Lower leg skin (tissue), 4 donors: ENCODE measurements at regions not wholly inside any gene's neighbourhood (a gene's known extent, or its start where the extent isn't known, plus 50 kb on each side); places are given as distances from the start of the nearest gene placed in this dataset.

Experiments
- DNase-seq, 2 donors: peaks; one replicate each; pipeline ENCODE4 v3.0.0-alpha.2; 2019; ENCODE audit warnings: low spot score in 2 of 2
- H3K4me3 ChIP-seq: fragments of 200-600 bp; sonication (generic); 2 replicates; pipeline ENCODE4 v1.5.1; 2017; ENCODE audit warnings: mild to moderate bottlenecking, low read depth; ENCODE audit not compliant: poor library complexity, severe bottlenecking
- CTCF ChIP-seq, 3 donors: fragments of 450-650 bp; IDR thresholded peaks; one replicate each; pipeline ENCODE4 v1.5.1; 2016; ENCODE audit warnings: antibody characterized with exemption in 3 of 3, mild to moderate bottlenecking in 3 of 3, moderate library complexity in 2 of 3
- POLR2A ChIP-seq, 2 donors: fragments of 450-650 bp; IDR thresholded peaks; one replicate each; pipeline ENCODE4 v1.6.1; 2016 to 2017; ENCODE audit warnings: antibody characterized with exemption in 2 of 2, mild to moderate bottlenecking in 1 of 2, moderate library complexity in 1 of 2
- WGBS, 2 donors: methylation state at CpG; one replicate each; pipeline ENCODE4 v1.1.5; 2018; 5-methylcytosine and 5-hydroxymethylcytosine counted together
- intact Hi-C: fragments of 100-400 bp; cut with DNase I; formaldehyde crosslinking; loops from one replicate; pipeline ENCODE4 v1.15.0; 2023; ENCODE audit warnings: low total_unique reads

- no peak overlapping the region for H3K4me3 ChIP-seq
- TF ChIP-seq CTCF (IDR thresholded peaks at IDR 0.05) (no peak), POLR2A (IDR thresholded peaks at IDR 0.05) (no peak)
- intact Hi-C loops, result no loop called here
- DNase-seq, result no peak
Measured at GRCh38 chr3:159112724-159113123, 310.9 kb downstream of the MFSD1 start.

- intact Hi-C loops, result no loop called here
- 73 to 75% methylated on average over 6 of the region's 6 CpGs for WGBS, 2 donors
- TF ChIP-seq POLR2A (IDR thresholded peaks at IDR 0.05) (no peak), CTCF (IDR thresholded peaks at IDR 0.05) (no peak)
- H3K4me3 ChIP-seq, result no peak overlapping the region
- DNase-seq, result no peak
Measured at GRCh38 chr3:159113221-159113875, 311.5 kb downstream of the MFSD1 start.

DNA sequence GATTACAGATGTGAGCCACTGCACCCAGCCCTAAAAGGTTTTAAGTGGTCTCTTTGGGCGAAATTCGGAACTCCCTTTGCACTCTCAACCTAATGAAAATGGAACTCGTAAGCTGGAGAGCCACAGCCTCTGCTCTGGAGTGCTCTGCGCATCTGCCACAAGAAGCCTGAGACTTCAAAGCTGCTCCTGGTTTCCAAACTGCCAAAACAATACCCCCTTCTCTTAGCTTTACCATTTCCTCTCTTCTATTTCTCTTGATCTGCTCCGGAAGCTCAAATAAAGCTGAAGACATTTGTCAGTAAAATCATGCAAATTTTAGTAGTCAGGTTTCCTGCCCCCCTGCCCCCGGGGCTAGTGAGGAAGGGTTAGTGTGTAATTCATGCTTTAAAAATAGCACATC lies 312.7 kb downstream of the MFSD1 start:
- 42 to 56% methylated on average over 6 of the region's 6 CpGs for WGBS, 2 donors
- no peak for TF ChIP-seq POLR2A (IDR thresholded peaks at IDR 0.05)
- TF ChIP-seq CTCF (IDR thresholded peaks at IDR 0.05), result no peak
- DNase-seq, result no peak
- intact Hi-C loops, result no loop called here
- H3K4me3 ChIP-seq, result no peak overlapping the region

DNA sequence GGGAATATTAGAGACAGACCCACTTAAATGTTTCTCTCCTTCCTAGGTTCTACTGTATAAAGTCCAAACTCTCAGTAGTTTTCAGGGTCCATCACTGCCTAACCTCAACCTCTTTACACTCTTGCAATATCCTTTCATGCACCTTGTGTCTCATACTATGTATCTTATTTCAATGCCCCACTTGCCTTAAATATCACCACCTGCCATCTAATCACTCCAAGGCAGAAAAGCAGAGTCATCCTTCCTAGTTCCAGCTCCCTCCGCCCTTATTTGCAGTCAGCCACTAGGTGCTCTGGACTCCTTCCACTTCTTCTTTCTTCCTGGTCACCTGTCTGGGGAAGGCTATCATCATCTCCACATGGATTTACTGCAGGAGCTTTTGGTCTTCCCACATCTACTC lies 322.0 kb downstream of the MFSD1 start:
- TF ChIP-seq CTCF (IDR thresholded peaks at IDR 0.05) (no peak), POLR2A (IDR thresholded peaks at IDR 0.05) (no peak)
- intact Hi-C loops, result no loop called here

GRCh38 chr3:159126261-159127020 lies 324.6 kb downstream of the MFSD1 start:
- WGBS, 2 donors, result 64 to 71% methylated on average over 5 of the region's 5 CpGs
- no peak for DNase-seq

More for the DNA sequence above, 322.0 kb downstream of the MFSD1 start:
- 80 to 100% methylated on average over 1 of the region's 1 CpG for WGBS, 2 donors
- DNase-seq, result no peak
- no peak overlapping the region for H3K4me3 ChIP-seq

More at GRCh38 chr3:159126261-159127020, 324.6 kb downstream of the MFSD1 start:
- intact Hi-C loops, result no loop called here
- no peak overlapping the region for H3K4me3 ChIP-seq
- TF ChIP-seq POLR2A (IDR thresholded peaks at IDR 0.05), result no peak
- TF ChIP-seq CTCF (IDR thresholded peaks at IDR 0.05), result no peak
